PC-9 (cell line): ENCODE measurements at regions not wholly inside any gene's neighbourhood (a gene's known extent, or its start where the extent isn't known, plus 50 kb on each side); places are given as distances from the start of the nearest gene placed in this dataset.

Experiments used
- BruUV-seq: library from RNA; stranded (reverse); fragments of 400-500 nt; replicated peaks from 2 replicates; lab custom pipeline; 2021; lab: Mats Ljungman, UMichigan
- CTCF ChIA-PET: fragments of 300-600 bp; sonication (Branson Sonifier 250); formaldehyde crosslinking; loops from one replicate; lab custom pipeline; 2022; ENCODE audit warnings: antibody characterized with exemption; lab: Charles Lee
- POLR2A ChIA-PET: fragments of 300-600 bp; sonication (Branson Sonifier 250); formaldehyde crosslinking; loops from one replicate; lab custom pipeline; 2022; ENCODE audit warnings: antibody characterized with exemption; ENCODE audit not compliant: unreplicated experiment; lab: Charles Lee
- DNase-seq, 2 experiments: peaks; one replicate each; pipeline versions ENCODE4 v3.0.0 to v3.0.0-alpha.2; 2015 to 2022; ENCODE audit warnings: mixed read lengths in 1 of 2
- H2AFZ ChIP-seq: fragments of 200-600 bp; sonication (generic); 2 replicates; pipeline ENCODE4 v1.8.1; 2017; ENCODE audit warnings: antibody characterized with exemption
- H3F3A ChIP-seq: fragments of 200-600 bp; sonication (generic); 2 replicates; pipeline ENCODE4 v1.8.1; 2017; ENCODE audit warnings: antibody characterized with exemption, mild to moderate bottlenecking, low read depth; ENCODE audit not compliant: insufficient read depth
- H3K27ac ChIP-seq: fragments of 200-600 bp; sonication (generic); 2 replicates; pipeline ENCODE4 v1.6.1; 2016; ENCODE audit warnings: mixed run types
- H3K27me3 ChIP-seq: fragments of 200-600 bp; sonication (generic); 2 replicates; pipeline ENCODE4 v1.6.1; 2016; ENCODE audit warnings: low read depth, mixed run types; ENCODE audit not compliant: insufficient read depth
- H3K36me3 ChIP-seq: fragments of 200-600 bp; sonication (generic); 2 replicates; pipeline ENCODE4 v1.6.1; 2016; ENCODE audit warnings: low read depth, mixed run types
- H3K4me1 ChIP-seq: fragments of 200-600 bp; sonication (generic); replicated peaks from 2 replicates; pipeline ENCODE4 v1.6.1; 2016; ENCODE audit warnings: mixed run types; ENCODE audit not compliant: insufficient read depth
- H3K4me2 ChIP-seq: fragments of 200-600 bp; sonication (generic); 2 replicates; pipeline ENCODE4 v1.6.1; 2017; ENCODE audit warnings: mixed run types
- H3K4me3 ChIP-seq: fragments of 200-600 bp; sonication (generic); 2 replicates; pipeline ENCODE4 v1.6.1; 2016; ENCODE audit warnings: mixed run types
- H3K79me2 ChIP-seq: fragments of 200-600 bp; sonication (generic); 2 replicates; pipeline ENCODE4 v1.6.1; 2017; ENCODE audit warnings: low read depth, mixed run types
- H3K9me2 ChIP-seq: fragments of 200-600 bp; sonication (generic); 2 replicates; pipeline ENCODE4 v1.8.1; 2017; ENCODE audit warnings: mild to moderate bottlenecking; ENCODE audit not compliant: insufficient read depth
- H3K9me3 ChIP-seq: fragments of 200-600 bp; sonication (generic); 2 replicates; pipeline ENCODE4 v1.8.1; 2016; ENCODE audit warnings: low read depth; ENCODE audit not compliant: insufficient read depth
- H4K20me1 ChIP-seq: fragments of 200-600 bp; sonication (generic); 2 replicates; pipeline ENCODE4 v1.8.1; 2017; ENCODE audit not compliant: insufficient read depth
- CTCF ChIP-seq: fragments of 200-600 bp; sonication (generic); conservative IDR thresholded peaks from 2 replicates; pipeline ENCODE4 v1.6.1; 2017; ENCODE audit warnings: mixed run types, antibody characterized with exemption, mild to moderate bottlenecking, moderate library complexity
- EZH2 ChIP-seq: fragments of 200-600 bp; sonication (generic); IDR thresholded peaks from 2 replicates; pipeline ENCODE4 v1.8.0; 2017; ENCODE audit warnings: antibody characterized with exemption, low read depth
- intact Hi-C: fragments of 100-400 bp; cut with micrococcal nuclease; formaldehyde crosslinking; loops from one replicate; pipeline ENCODE4 v1.10.0; 2022; ENCODE audit not compliant: unreplicated experiment

- H3K4me2 ChIP-seq, result no peak overlapping the region
- H2AFZ ChIP-seq, result no peak overlapping the region
- no TSS peak for BruUV-seq
- ChIA-PET CTCF (no interaction called here), POLR2A (no interaction called here)
- no peaks in the 10 kb centered on the region for H3K4me1 ChIP-seq
- H3K4me3 ChIP-seq, result no peak overlapping the region
- H3F3A ChIP-seq, result no peaks in the 10 kb centered on the region
- no peak overlapping the region for H3K27ac ChIP-seq
- no peaks in the 10 kb centered on the region for H3K9me2 ChIP-seq
- H3K27me3 ChIP-seq, result no peaks in the 10 kb centered on the region
- H3K9me3 ChIP-seq, result no peaks in the 10 kb centered on the region
- no peaks in the 10 kb centered on the region for H4K20me1 ChIP-seq
- DNase-seq, result no peak
- H3K79me2 ChIP-seq, result no peaks in the 10 kb centered on the region
- no peaks in the 10 kb centered on the region for H3K36me3 ChIP-seq
- intact Hi-C loops, result no loop called here
- TF ChIP-seq EZH2 (no peak), CTCF (no peak)
Observed at GRCh38 chr11:101357771-101358170, 226.0 kb downstream of the TRPC6 start.

- no peaks in the 10 kb centered on the region for H3K9me3 ChIP-seq
- H3K4me3 ChIP-seq, result no peak overlapping the region
- ChIA-PET CTCF (no interaction called here), POLR2A (no interaction called here)
- H3K4me1 ChIP-seq, result no peaks in the 10 kb centered on the region
- no peaks in the 10 kb centered on the region for H3K36me3 ChIP-seq
- H3K79me2 ChIP-seq, result no peaks in the 10 kb centered on the region
- no peaks in the 10 kb centered on the region for H3K27me3 ChIP-seq
- intact Hi-C loops, result no loop called here
- TF ChIP-seq CTCF (no peak), EZH2 (no peak)
- no peaks in the 10 kb centered on the region for H4K20me1 ChIP-seq
- H3K4me2 ChIP-seq, result no peak overlapping the region
- no peak overlapping the region for H2AFZ ChIP-seq
- no peaks in the 10 kb centered on the region for H3K9me2 ChIP-seq
- H3F3A ChIP-seq, result no peaks in the 10 kb centered on the region
- no TSS peak for BruUV-seq
- no peak overlapping the region for H3K27ac ChIP-seq
- DNase-seq, result no peak
Observed at GRCh38 chr11:101354801-101355200, 225.2 kb upstream of the PGR start.

- H3K27me3 ChIP-seq, result no peaks in the 10 kb centered on the region
- H3K4me2 ChIP-seq, result no peak overlapping the region
- H3K4me1 ChIP-seq, result 0 out of 2 replicates have a peak, but pooled peaks cover 9% of the 10 kb centered on the region
- H3K36me3 ChIP-seq, result no peaks in the 10 kb centered on the region
- H3K9me2 ChIP-seq, result no peaks in the 10 kb centered on the region
- intact Hi-C loops, result no loop called here
- H3F3A ChIP-seq, result no peaks in the 10 kb centered on the region
- POLR2A ChIA-PET, result no interaction called here
- TF ChIP-seq CTCF, result no peak
- TF ChIP-seq EZH2, result no peak
- BruUV-seq, result no TSS peak
- no peak overlapping the region for H3K4me3 ChIP-seq
- no peak overlapping the region for H2AFZ ChIP-seq
- CTCF ChIA-PET, result no interaction called here
- no peak overlapping the region for H3K27ac ChIP-seq
- no peaks in the 10 kb centered on the region for H3K9me3 ChIP-seq
- H3K79me2 ChIP-seq, result no peaks in the 10 kb centered on the region
- no peak for DNase-seq
- no peaks in the 10 kb centered on the region for H4K20me1 ChIP-seq
Observed at GRCh38 chr11:101348786-101349185, 219.2 kb upstream of the PGR start.
